Left lung (tissue), 4 donors: ENCODE measurements at regions not wholly inside any gene's neighbourhood (a gene's known extent, or its start where the extent isn't known, plus 50 kb on each side); places are given as distances from the start of the nearest gene placed in this dataset.
A peak's percentile ranks its signal among the peaks of the same experiment; 100 is the strongest.

ENCODE experiments used
- ATAC-seq: fragments of 200-7000 bp; cut with Tn5 transposase; one replicate; pipeline ENCODE4 v1.9.1; 2020; ENCODE audit warnings: moderate library complexity
- DNase-seq, 4 donors: peaks; one replicate each; pipeline ENCODE4 v3.0.0-alpha.2; 2013 to 2020
- H3K27ac ChIP-seq, 2 donors: fragments of 200-600 bp; sonication (generic) in 1 of 2; one replicate each; pipeline versions ENCODE4 v1.5.0 to v1.8.0; 2020 to 2021
- H3K27me3 ChIP-seq, 2 donors: fragments of 200-600 bp; sonication (generic) in 1 of 2; one replicate each; pipeline versions ENCODE4 v1.5.0 to v1.8.0; 2020 to 2021
- H3K36me3 ChIP-seq, 2 donors: fragments of 200-600 bp; sonication (generic) in 1 of 2; one replicate each; pipeline versions ENCODE4 v1.5.0 to v1.8.0; 2020 to 2021
- H3K4me1 ChIP-seq, 2 donors: fragments of 200-600 bp; one replicate each; pipeline ENCODE4 v1.8.0; 2021
- H3K4me3 ChIP-seq, 2 donors: fragments of 200-600 bp; sonication (generic) in 1 of 2; one replicate each; pipeline versions ENCODE4 v1.5.0 to v1.8.0; 2020 to 2021; ENCODE audit warnings: mild to moderate bottlenecking in 1 of 2
- H3K9me3 ChIP-seq, 2 donors: fragments of 200-600 bp; sonication (generic) in 1 of 2; one replicate each; pipeline versions ENCODE4 v1.5.0 to v1.8.0; 2020 to 2021
- CTCF ChIP-seq, 2 donors: fragments of 200-600 bp; sonication (generic) in 1 of 2; IDR thresholded peaks; one replicate each; pipeline versions ENCODE4 v1.5.0 to v1.8.0; 2021; ENCODE audit warnings: antibody characterized with exemption in 2 of 2
- intact Hi-C, 2 donors: fragments of 100-400 bp; cut with DNase I; formaldehyde crosslinking; loops; one replicate each; pipeline versions ENCODE4 v1.11.2 to v1.14.2; 2022
- donor health status: DM: no; HTN: yes; CAD: no.
- donor health status: DM: no; HTN: no; CAD: no.

DNA sequence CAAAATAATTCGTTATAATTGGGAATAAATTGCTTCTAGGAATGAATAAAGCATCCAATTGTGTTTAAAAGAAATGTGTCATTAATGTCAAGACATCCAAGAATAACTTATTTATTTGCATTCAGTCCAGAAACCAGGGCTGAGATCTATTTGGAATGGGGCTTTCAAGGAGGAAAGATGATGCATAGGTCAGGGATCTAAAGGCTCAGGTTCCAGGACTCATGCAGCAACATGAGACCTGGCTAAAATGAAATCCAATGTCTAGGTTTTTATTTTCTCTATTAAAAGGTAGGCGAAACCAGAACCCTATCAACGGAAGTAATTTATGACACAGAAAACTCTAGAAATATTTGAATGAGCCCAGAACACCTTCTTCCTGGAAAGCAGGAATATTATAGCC, 376.8 kb downstream of the SEC16B start:
- Histone ChIP-seq H3K4me3 (no peak overlapping the region), H3K4me1 (no peaks in the 10 kb centered on the region), H3K9me3 (no peaks in the 10 kb centered on the region), H3K36me3 (no peaks in the 10 kb centered on the region), H3K27me3 (no peaks in the 10 kb centered on the region), H3K27ac (no peak overlapping the region)
- TF ChIP-seq CTCF (IDR thresholded peaks at IDR 0.05), result no peak
- no peak for ATAC-seq
- no peak for DNase-seq
- intact Hi-C loops, result no loop called here

- no peak for TF ChIP-seq CTCF (IDR thresholded peaks at IDR 0.05)
- no peak overlapping the region for H3K27ac ChIP-seq
- no peaks in the 10 kb centered on the region for H3K36me3 ChIP-seq
- no peak for ATAC-seq
- no peak for DNase-seq
- H3K4me1 ChIP-seq, result no peaks in the 10 kb centered on the region
- H3K27me3 ChIP-seq, result no peaks in the 10 kb centered on the region
- H3K9me3 ChIP-seq, result no peaks in the 10 kb centered on the region
- H3K4me3 ChIP-seq, result no peak overlapping the region
- intact Hi-C loops, result no loop called here
Observed at GRCh38 chr1:177592624-177593023, 377.2 kb downstream of the SEC16B start.

DNA sequence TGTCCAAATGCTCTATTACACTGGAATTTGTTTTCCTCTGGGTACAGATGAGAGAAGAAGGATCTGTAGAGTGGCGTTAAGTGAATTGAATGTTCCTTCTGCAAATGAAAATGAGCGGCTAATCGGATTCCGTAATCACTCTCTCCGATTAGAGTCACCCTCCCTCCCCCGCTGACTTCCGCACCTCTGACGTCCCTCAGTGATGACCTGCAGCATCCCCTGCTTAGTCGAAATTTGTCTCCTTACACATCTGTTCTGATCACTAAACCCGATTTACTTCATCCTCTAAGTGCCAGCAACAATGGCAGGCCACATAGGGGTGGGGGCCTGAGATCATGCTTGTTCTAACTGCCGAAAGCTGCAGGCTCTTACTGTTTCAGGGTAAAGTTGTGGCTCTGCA, 378.7 kb downstream of the SEC16B start:
- no peaks in the 10 kb centered on the region for H3K9me3 ChIP-seq
- no peaks in the 10 kb centered on the region for H3K27me3 ChIP-seq
- ATAC-seq, result no peak
- no peak for DNase-seq
- no peaks in the 10 kb centered on the region for H3K36me3 ChIP-seq
- H3K27ac ChIP-seq, result no peak overlapping the region
- no peaks in the 10 kb centered on the region for H3K4me1 ChIP-seq
- intact Hi-C loops, result no loop called here
- H3K4me3 ChIP-seq, result no peak overlapping the region
- no peak for TF ChIP-seq CTCF (IDR thresholded peaks at IDR 0.05)

- ATAC-seq, result no peak
- intact Hi-C loops, result no loop called here
- H3K9me3 ChIP-seq, result no peaks in the 10 kb centered on the region
- no peak overlapping the region for H3K27ac ChIP-seq
- no peaks in the 10 kb centered on the region for H3K27me3 ChIP-seq
- no peak overlapping the region for H3K4me3 ChIP-seq
- no peaks in the 10 kb centered on the region for H3K4me1 ChIP-seq
- DNase-seq, result no peak
- H3K36me3 ChIP-seq, result no peaks in the 10 kb centered on the region
- no peak for TF ChIP-seq CTCF (IDR thresholded peaks at IDR 0.05)
Observed at GRCh38 chr1:177589166-177589565, 380.7 kb downstream of the SEC16B start.

DNA sequence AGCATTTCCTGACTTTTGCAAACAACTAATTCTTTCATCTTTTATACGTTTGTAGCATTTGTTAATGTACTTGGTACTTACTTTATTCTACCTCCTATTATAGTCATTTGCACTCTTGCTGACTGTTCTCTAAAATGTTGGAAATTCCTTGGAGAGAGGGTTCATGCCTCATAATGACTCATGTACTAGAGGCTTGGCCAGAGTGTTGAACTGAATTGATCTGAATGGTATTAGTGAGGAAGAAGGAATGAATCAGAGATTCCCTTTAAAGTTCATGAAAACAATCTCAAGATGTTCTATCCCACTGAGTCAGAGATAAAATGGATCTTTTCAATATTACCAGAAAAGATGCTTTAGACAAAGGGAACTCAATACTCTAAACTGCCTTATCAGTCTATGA, 383.4 kb downstream of the SEC16B start:
- TF ChIP-seq CTCF (IDR thresholded peaks at IDR 0.05), result no peak
- Histone ChIP-seq H3K27ac (peak overlapping the region in 1 of 2 donors; percentile 42), H3K27me3 (no peaks in the 10 kb centered on the region), H3K36me3 (no peaks in the 10 kb centered on the region), H3K4me3 (no peak overlapping the region), H3K4me1 (no peaks in the 10 kb centered on the region), H3K9me3 (no peaks in the 10 kb centered on the region)
- DNase-seq (no peak), ATAC-seq (peak; percentile 66)
- intact Hi-C loops, result no loop called here
